ENCODE measurements at regions not wholly inside any gene's neighbourhood (a gene's known extent, or its start where the extent isn't known, plus 50 kb on each side); places are given as distances from the start of the nearest gene placed in this dataset.

DNA sequence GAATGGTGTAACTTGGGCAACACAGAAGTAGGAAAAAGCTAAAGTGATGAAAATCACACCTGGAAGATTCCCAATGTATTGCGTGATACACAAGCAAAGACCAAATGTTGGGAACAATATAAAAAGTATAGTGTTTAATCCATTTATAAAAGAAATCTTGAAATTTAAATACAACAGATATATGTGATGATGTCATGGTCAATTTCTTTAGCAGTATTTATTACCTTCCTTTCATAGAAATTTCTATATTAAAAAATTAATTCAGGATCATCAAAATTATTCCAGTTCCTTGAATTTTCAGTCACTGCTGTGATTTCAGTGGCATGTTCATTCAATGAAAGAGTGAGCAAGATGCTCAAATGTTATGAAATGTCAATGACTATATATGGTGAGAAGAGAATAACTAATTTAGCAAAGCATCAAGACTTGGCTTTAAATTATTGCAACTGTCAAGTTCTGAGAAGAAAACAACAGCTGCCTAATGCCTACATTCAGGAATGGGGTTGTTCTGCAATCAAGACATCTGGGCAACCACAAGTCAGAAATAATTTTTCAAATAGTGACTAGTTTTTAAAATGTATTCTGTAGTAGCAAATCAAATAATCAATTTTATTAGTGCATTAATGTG is 308.8 kb downstream of the SEMA3D start:
- TF ChIP-seq, protein P1, sequence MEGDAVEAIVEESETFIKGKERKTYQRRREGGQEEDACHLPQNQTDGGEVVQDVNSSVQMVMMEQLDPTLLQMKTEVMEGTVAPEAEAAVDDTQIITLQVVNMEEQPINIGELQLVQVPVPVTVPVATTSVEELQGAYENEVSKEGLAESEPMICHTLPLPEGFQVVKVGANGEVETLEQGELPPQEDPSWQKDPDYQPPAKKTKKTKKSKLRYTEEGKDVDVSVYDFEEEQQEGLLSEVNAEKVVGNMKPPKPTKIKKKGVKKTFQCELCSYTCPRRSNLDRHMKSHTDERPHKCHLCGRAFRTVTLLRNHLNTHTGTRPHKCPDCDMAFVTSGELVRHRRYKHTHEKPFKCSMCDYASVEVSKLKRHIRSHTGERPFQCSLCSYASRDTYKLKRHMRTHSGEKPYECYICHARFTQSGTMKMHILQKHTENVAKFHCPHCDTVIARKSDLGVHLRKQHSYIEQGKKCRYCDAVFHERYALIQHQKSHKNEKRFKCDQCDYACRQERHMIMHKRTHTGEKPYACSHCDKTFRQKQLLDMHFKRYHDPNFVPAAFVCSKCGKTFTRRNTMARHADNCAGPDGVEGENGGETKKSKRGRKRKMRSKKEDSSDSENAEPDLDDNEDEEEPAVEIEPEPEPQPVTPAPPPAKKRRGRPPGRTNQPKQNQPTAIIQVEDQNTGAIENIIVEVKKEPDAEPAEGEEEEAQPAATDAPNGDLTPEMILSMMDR (conservative IDR thresholded peaks at IDR 0.05; ENCODE audit: low read length) = no peak
- no peak for TF ChIP-seq EZH2phosphoT487 (IDR thresholded peaks at IDR 0.05; ENCODE audit: borderline replicate concordance)

Data from Loucy (cell line).